Right lobe of liver (tissue), 6 donors: ENCODE measurements at regions not wholly inside any gene's neighbourhood (a gene's known extent, or its start where the extent isn't known, plus 50 kb on each side); places are given as distances from the start of the nearest gene placed in this dataset.

ENCODE experiments used
- ATAC-seq, 4 donors: fragments of 200-7000 bp; cut with Tn5 transposase; one replicate each; pipeline ENCODE4 v1.9.1; 2020; ENCODE audit warnings: mild to moderate bottlenecking in 4 of 4, moderate library complexity in 4 of 4
- DNase-seq, 3 donors: peaks; one replicate each; pipeline ENCODE4 v3.0.0-alpha.2; 2020
- H3K27ac ChIP-seq, 3 donors: fragments of 200-600 bp; one replicate each; pipeline ENCODE4 v1.8.0; 2022
- H3K27me3 ChIP-seq, 2 donors: fragments of 200-600 bp; one replicate each; pipeline ENCODE4 v1.8.0; 2022
- H3K36me3 ChIP-seq, 4 donors: fragments of 200-600 bp; sonication (generic) in 1 of 4; one replicate each; pipeline versions ENCODE4 v1.5.1 to v1.8.0; 2017 to 2022; ENCODE audit warnings: control low read depth in 1 of 4
- H3K4me1 ChIP-seq, 4 donors: fragments of 200-600 bp; sonication (generic) in 1 of 4; one replicate each; pipeline versions ENCODE4 v1.5.1 to v1.8.0; 2017 to 2022; ENCODE audit warnings: control low read depth in 1 of 4
- H3K4me3 ChIP-seq, 3 donors: fragments of 200-600 bp; one replicate each; pipeline ENCODE4 v1.8.0; 2022
- H3K9me3 ChIP-seq, 4 donors: fragments of 200-600 bp; sonication (generic) in 1 of 4; one replicate each; pipeline versions ENCODE4 v1.5.1 to v1.8.0; 2017 to 2022; ENCODE audit warnings: control low read depth in 1 of 4
- POLR2A ChIP-seq: fragments of 450-650 bp; IDR thresholded peaks from one replicate; pipeline ENCODE4 v1.6.1; 2017; ENCODE audit warnings: antibody characterized with exemption, mild to moderate bottlenecking
- WGBS: methylation state at CpG from one replicate; pipeline ENCODE4 v1.1.6; 2018; ENCODE audit warnings: low coverage, low lambda C conversion rate; ENCODE audit not compliant: insufficient coverage; ENCODE audit errors: missing lambda C conversion rate; 5-methylcytosine and 5-hydroxymethylcytosine counted together
- intact Hi-C, 2 donors: fragments of 100-400 bp; cut with DNase I; formaldehyde crosslinking; loops; one replicate each; pipeline versions ENCODE4 v1.11.2 to v1.14.1; 2022
- TF ChIP-seq, protein P1 (sequence below), 4 donors: fragments of 200-600 bp in 3 of 4; fragments of 450-650 bp in 1 of 4; IDR thresholded peaks; one replicate each; pipeline versions ENCODE4 v1.5.1 to v1.8.0; 2016 to 2022; ENCODE audit warnings: antibody characterized with exemption in 4 of 4, mild to moderate bottlenecking in 2 of 4
- donor health status: DM: no; HTN: yes; CAD: no.
- donor health status: DM: no; HTN: no; CAD: no.
- donor health status: DM: no; HTN: no; CAD: no.
- donor health status: DM: no; HTN: yes; CAD: no.
- donor health status: DM: no; HTN: yes; CAD: no.

DNA sequence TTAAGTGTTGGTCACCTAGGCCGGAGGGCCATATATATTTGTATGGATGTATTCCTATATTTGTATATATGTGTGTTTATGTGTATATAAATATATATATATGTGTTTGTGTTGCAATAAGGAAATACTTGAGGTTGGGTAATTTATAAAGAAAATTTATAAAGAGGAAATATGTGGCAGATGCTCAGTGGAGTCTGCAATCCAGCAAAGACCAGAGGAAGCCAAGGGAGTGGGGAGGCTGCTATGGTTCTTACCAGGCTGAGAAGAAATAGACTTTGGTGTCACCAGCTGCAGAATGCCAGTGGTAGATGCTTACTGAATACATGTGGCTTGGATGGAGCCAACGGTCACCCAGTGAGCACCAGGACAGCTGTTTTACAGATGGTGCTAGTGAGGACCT lies 97.4 kb upstream of the ELOVL5 start:
- Histone ChIP-seq H3K4me3 (no peak overlapping the region), H3K27ac (no peak overlapping the region), H3K9me3 (no peaks in the 10 kb centered on the region), H3K36me3 (no peaks in the 10 kb centered on the region), H3K27me3 (no peaks in the 10 kb centered on the region), H3K4me1 (no peaks in the 10 kb centered on the region)
- TF ChIP-seq POLR2A, result no peak
- TF ChIP-seq, protein P1, sequence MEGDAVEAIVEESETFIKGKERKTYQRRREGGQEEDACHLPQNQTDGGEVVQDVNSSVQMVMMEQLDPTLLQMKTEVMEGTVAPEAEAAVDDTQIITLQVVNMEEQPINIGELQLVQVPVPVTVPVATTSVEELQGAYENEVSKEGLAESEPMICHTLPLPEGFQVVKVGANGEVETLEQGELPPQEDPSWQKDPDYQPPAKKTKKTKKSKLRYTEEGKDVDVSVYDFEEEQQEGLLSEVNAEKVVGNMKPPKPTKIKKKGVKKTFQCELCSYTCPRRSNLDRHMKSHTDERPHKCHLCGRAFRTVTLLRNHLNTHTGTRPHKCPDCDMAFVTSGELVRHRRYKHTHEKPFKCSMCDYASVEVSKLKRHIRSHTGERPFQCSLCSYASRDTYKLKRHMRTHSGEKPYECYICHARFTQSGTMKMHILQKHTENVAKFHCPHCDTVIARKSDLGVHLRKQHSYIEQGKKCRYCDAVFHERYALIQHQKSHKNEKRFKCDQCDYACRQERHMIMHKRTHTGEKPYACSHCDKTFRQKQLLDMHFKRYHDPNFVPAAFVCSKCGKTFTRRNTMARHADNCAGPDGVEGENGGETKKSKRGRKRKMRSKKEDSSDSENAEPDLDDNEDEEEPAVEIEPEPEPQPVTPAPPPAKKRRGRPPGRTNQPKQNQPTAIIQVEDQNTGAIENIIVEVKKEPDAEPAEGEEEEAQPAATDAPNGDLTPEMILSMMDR (IDR thresholded peaks at IDR 0.05), result no peak
- 100% methylated on average over 1 of the region's 2 CpGs for WGBS
- intact Hi-C loops, result no loop called here
- ATAC-seq (no peak), DNase-seq (no peak)

DNA sequence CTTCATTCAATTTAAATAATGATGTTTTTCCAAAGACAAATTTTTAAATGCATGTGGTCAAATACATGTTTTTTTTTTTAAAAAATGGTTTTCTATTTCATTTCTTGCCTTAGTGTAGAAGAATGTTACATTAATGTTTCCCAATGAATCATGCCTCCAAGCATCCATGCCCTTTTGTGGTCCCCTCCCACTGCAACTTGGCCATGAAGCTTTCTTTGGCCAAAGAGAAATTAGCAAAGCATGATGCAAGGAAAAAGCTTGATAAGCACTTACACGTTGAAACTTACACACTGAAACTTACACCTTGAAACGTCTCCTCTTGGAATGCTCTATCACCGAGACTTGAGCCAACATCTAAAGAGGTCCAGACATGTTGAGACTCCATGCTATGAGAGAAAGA lies 93.0 kb upstream of the ELOVL5 start:
- TF ChIP-seq, protein P1 (IDR thresholded peaks at IDR 0.05), result no peak
- TF ChIP-seq POLR2A, result no peak
- no peaks in the 10 kb centered on the region for H3K27me3 ChIP-seq
- peaks cover 0 to 19% (median 5%) of the 10 kb centered on the region in 4 donors for H3K4me1 ChIP-seq
- no peaks in the 10 kb centered on the region for H3K36me3 ChIP-seq
- 64% methylated on average over 3 of the region's 3 CpGs for WGBS
- intact Hi-C loops, result no loop called here
- H3K4me3 ChIP-seq, result no peak overlapping the region
- H3K27ac ChIP-seq, result no peak overlapping the region
- DNase-seq, result no peak
- H3K9me3 ChIP-seq, result no peaks in the 10 kb centered on the region
- ATAC-seq, result no peak

DNA sequence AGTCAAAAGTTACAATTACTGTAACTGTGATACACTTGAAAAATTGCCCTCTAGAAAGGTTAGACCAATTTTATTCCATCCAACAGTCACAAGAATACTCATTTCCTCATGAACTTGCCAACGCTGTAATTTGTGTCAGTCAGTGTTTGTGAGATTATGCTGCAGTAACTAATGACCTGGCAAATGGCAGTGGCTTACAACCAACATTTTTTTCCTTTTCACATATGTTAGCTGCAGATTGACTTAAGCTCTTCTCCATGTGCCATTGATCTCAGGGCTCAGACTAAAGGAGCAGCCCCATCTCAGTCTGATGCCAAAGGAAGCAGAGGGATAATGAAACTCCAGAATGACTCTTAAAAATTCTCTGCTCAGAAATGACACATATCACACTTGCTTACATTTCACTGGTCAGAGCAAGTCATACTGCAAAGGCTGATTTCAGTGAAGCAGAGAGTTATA lies 92.3 kb upstream of the ELOVL5 start:
- TF ChIP-seq, protein P1 (IDR thresholded peaks at IDR 0.05), result no peak
- no peak for TF ChIP-seq POLR2A
- H3K36me3 ChIP-seq, result no peaks in the 10 kb centered on the region
- 17% methylated on average over 1 of the region's 1 CpG for WGBS
- H3K9me3 ChIP-seq, result no peaks in the 10 kb centered on the region
- H3K4me3 ChIP-seq, result no peak overlapping the region
- intact Hi-C loops, result no loop called here
- no peak for ATAC-seq
- DNase-seq, result no peak
- H3K27me3 ChIP-seq, result no peaks in the 10 kb centered on the region
- H3K4me1 ChIP-seq, result peaks cover 0 to 19% (median 5%) of the 10 kb centered on the region in 4 donors
- H3K27ac ChIP-seq, result no peak overlapping the region

DNA sequence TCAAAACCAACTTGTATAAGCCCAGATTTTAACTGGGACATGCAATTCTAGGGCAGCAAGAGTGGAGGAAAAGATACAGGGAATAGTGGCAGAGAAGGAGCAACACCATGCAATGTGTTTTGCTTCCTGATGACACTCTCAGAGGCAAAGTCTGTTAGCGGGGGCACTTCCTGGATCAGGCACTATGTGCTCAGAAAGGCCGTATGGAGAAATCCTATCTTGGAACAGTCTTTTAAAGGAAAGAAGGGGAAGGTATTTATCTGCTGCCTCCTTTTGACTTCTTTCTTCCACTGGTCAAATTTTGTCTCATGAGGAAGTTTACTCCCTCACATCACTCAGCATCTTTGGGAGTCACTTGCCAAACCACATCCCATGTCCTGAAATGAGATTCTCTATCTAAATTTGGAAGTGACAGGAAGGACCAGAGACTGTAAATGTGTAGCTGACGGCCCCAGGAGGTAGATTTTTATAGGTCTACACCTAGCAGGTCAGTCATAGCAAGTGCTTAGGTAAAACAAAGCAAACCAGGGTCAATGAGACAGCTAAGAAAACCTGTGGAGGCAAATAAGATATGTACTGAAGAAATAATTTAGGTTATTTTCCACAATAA lies 91.7 kb upstream of the ELOVL5 start:
- Histone ChIP-seq H3K4me1 (peaks cover 0 to 19% (median 5%) of the 10 kb centered on the region in 4 donors), H3K9me3 (no peaks in the 10 kb centered on the region), H3K36me3 (no peaks in the 10 kb centered on the region), H3K27ac (no peak overlapping the region), H3K4me3 (no peak overlapping the region), H3K27me3 (no peaks in the 10 kb centered on the region)
- TF ChIP-seq POLR2A, result no peak
- TF ChIP-seq, protein P1 (IDR thresholded peaks at IDR 0.05), result no peak
- ATAC-seq, result peak in 3 of 4 donors; percentile 18 to 54 (median 32)
- 31% methylated on average over 3 of the region's 3 CpGs for WGBS
- intact Hi-C loops, result no loop called here
- no peak for DNase-seq

DNA sequence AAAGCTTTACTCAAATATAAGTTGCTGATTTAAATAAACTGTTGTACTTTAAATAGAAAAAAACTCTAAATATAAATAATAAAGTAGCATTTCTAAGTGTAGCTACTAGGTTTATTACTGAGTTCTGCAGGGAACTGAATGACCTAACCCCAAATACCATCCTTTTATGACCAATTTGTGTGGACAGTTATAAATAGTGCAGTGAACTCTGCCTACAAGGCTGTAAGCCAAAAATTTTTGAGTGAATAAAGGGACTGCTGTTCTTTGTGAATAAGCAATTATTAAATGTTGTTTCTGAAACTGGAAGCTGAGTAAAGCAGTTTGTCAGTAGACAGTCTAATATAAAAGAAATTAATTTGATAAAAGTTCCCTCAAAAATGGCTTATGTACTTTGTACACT lies 90.8 kb upstream of the ELOVL5 start:
- Histone ChIP-seq H3K36me3 (no peaks in the 10 kb centered on the region), H3K27ac (no peak overlapping the region), H3K27me3 (no peaks in the 10 kb centered on the region), H3K9me3 (no peaks in the 10 kb centered on the region), H3K4me3 (no peak overlapping the region), H3K4me1 (peaks cover 0 to 22% (median 5%) of the 10 kb centered on the region in 4 donors)
- intact Hi-C loops, result no loop called here
- DNase-seq (no peak), ATAC-seq (peak; percentile 34 to 71 (median 62))
- no peak for TF ChIP-seq POLR2A
- TF ChIP-seq, protein P1 (IDR thresholded peaks at IDR 0.05), result no peak
